SK-N-MC (cell line): ENCODE measurements at regions not wholly inside any gene's neighbourhood (a gene's known extent, or its start where the extent isn't known, plus 50 kb on each side); places are given as distances from the start of the nearest gene placed in this dataset.

Experiments used
- DNase-seq: peaks from one replicate; pipeline ENCODE4 v3.0.0-alpha.2; 2011; ENCODE audit warnings: low read depth, low spot score
- H3K27ac ChIP-seq: fragments of 200-600 bp; sonication (generic); 2 replicates; pipeline ENCODE4 v1.5.1; 2016; ENCODE audit warnings: mixed run types
- H3K36me3 ChIP-seq: fragments of 200-600 bp; sonication (generic); 2 replicates; pipeline ENCODE4 v1.6.1; 2017; ENCODE audit warnings: antibody characterized with exemption, low read length, mixed read lengths; ENCODE audit not compliant: insufficient read depth
- H3K4me3 ChIP-seq: fragments of 200-600 bp; sonication (generic); 2 replicates; pipeline ENCODE4 v1.5.1; 2016
- H3K9ac ChIP-seq: fragments of 200-600 bp; sonication (generic); 2 replicates; pipeline ENCODE4 v1.8.0; 2017; ENCODE audit warnings: mixed run types, mixed read lengths; ENCODE audit not compliant: insufficient read length
- H3K9me3 ChIP-seq: fragments of 200-600 bp; sonication (generic); 2 replicates; pipeline ENCODE4 v1.6.1; 2017; ENCODE audit warnings: low read depth, mild to moderate bottlenecking, antibody characterized with exemption, low read length, moderate library complexity, mixed read lengths
- EZH2 ChIP-seq: fragments of 200-600 bp; sonication (generic); IDR thresholded peaks from one replicate; pipeline ENCODE4 v1.6.1; 2017; ENCODE audit warnings: antibody characterized with exemption
- FOXP2 ChIP-seq: optimal IDR thresholded peaks from 2 replicates; pipeline ENCODE3; 2011; ENCODE audit warnings: mild to moderate bottlenecking, moderate library complexity; ENCODE audit not compliant: insufficient read depth; ENCODE audit errors: extremely low read length, control extremely low read depth
- POLR2AphosphoS5 ChIP-seq: IDR thresholded peaks from 2 replicates; pipeline ENCODE4 v1.6.1; 2012; ENCODE audit warnings: mild to moderate bottlenecking, low read depth, low read length, borderline replicate concordance

- no peak for TF ChIP-seq EZH2
- TF ChIP-seq FOXP2 = no peak
- no peak for TF ChIP-seq POLR2AphosphoS5
- Histone ChIP-seq H3K9me3 (no peaks in the 10 kb centered on the region), H3K27ac (no peak overlapping the region), H3K9ac (no peak overlapping the region), H3K36me3 (no peaks in the 10 kb centered on the region), H3K4me3 (no peak overlapping the region)
- DNase-seq = no peak
These were observed 231.2 kb downstream of the PPP1R2C start for GRCh38 chrX:42546800-42547199.

GRCh38 chrX:42544883-42545282, 233.1 kb downstream of the PPP1R2C start:
- Histone ChIP-seq H3K27ac (no peak overlapping the region), H3K9ac (no peak overlapping the region), H3K4me3 (no peak overlapping the region), H3K9me3 (no peaks in the 10 kb centered on the region), H3K36me3 (no peaks in the 10 kb centered on the region)
- no peak for DNase-seq
- TF ChIP-seq POLR2AphosphoS5 (no peak), FOXP2 (no peak), EZH2 (no peak)

DNA sequence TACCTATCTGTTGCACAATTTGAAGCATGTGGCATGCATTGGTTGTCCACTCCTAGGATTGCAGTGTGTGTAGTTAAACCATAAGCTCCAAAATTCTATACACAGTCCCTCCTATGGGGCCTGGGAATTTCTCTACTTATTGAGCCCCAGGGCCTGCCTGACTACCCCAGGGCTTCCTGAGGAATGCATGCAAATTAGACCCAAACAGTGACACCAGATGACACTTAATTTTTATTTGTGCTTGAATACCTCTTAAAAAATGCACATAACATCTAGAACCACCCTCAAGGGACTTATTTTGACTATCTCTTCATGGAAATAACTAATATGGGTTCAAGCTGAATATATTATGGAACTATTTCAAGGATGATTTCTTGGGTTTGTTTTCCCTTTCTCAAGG, 236.4 kb downstream of the PPP1R2C start:
- Histone ChIP-seq H3K9ac (no peak overlapping the region), H3K4me3 (no peak overlapping the region), H3K27ac (no peak overlapping the region), H3K36me3 (no peaks in the 10 kb centered on the region), H3K9me3 (no peaks in the 10 kb centered on the region)
- peak; percentile 34 for DNase-seq
- no peak for TF ChIP-seq EZH2
- TF ChIP-seq FOXP2 = no peak
- TF ChIP-seq POLR2AphosphoS5 = no peak; the same call in 1 of the 2 replicates

DNA sequence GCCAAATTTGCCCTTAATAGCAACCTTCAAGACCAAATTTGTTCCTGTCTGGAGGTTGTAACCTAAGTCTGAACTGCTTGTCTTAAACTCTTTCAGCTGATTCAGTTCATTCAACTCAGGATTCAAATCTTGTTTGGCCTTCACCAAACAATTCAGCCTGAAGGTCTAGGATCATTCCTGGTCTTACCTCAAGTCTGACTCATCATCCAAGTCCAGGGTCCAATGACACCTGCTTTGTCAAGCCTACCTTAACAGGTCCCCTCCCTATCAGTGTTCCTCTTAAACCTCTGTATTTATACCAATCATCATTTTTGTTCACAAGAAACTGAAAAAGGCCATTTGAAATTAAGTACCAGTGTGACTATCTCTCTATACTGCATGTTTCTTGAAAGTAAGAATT, 237.8 kb downstream of the PPP1R2C start:
- H3K27ac ChIP-seq = no peak overlapping the region
- H3K36me3 ChIP-seq = no peaks in the 10 kb centered on the region
- no peak for DNase-seq
- no peak overlapping the region for H3K9ac ChIP-seq
- no peaks in the 10 kb centered on the region for H3K9me3 ChIP-seq
- no peak overlapping the region for H3K4me3 ChIP-seq
- TF ChIP-seq POLR2AphosphoS5 = no peak
- no peak for TF ChIP-seq EZH2
- TF ChIP-seq FOXP2 = no peak

DNA sequence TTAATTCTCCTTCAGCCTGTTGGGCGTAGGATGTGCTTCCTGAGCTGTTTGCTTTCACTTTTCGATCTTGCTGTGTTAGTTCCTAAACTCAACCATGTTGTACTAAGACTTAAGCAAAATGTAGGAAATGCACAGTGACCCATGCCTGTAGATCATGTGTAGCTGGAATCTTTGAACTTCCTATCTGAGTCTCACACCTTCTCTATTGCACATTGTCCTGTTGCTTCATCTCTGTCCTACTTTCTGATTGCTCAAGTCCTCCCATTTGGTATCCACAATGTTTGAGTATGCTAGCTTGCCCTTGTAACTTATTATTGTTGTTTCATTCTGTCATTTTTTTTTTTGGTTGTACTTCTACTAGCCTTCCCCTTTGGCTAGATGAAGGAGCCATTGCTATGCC, 239.6 kb downstream of the PPP1R2C start:
- Histone ChIP-seq H3K36me3 (no peaks in the 10 kb centered on the region), H3K4me3 (no peak overlapping the region), H3K9me3 (no peaks in the 10 kb centered on the region), H3K9ac (no peak overlapping the region), H3K27ac (no peak overlapping the region)
- TF ChIP-seq POLR2AphosphoS5 = no peak
- TF ChIP-seq FOXP2 = no peak
- TF ChIP-seq EZH2 = no peak
- DNase-seq = no peak

DNA sequence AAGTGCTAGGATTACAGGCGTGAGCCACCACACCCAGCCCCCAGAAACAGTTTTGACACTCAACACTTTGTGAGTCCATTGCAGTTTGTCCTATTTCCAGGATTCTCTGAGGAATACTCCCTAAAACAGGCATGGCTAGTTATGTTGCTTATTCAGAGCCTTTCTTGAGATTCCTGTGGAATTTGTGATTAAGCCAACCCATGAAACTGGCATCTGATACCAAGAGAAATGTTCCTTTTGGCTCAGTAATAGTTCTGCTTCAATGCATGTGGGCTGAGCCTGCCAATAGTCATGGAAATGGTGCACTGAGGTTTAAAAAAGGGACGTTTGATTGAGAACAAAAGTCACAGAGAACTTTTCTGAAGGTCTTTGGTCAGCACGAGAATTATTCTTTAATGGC, 241.7 kb downstream of the PPP1R2C start:
- Histone ChIP-seq H3K9me3 (no peaks in the 10 kb centered on the region), H3K27ac (no peak overlapping the region)
- DNase-seq = no peak

DNA sequence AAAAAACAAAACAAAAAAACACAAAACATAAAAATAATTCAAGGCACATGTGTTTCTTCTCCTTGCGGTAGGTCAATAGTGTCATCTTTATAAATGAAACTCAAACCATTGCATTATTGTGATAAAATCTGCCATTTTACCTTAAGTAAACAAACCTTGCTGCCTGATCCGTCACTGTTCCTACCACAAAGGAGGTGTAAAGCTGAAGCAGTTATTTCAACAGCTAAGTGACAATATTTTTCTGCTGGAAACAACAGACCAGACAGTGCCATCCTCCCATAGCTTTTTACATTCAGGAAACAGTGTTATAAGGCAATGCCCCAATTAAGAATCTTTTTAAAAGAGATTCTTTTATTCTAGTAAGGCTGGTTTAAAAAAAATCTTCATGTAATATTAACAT, 242.7 kb downstream of the PPP1R2C start:
- TF ChIP-seq EZH2 (no peak), POLR2AphosphoS5 (no peak), FOXP2 (no peak)
- Histone ChIP-seq H3K9me3 (no peaks in the 10 kb centered on the region), H3K9ac (no peak overlapping the region), H3K27ac (no peak overlapping the region), H3K4me3 (no peak overlapping the region), H3K36me3 (no peaks in the 10 kb centered on the region)
- no peak for DNase-seq

More for the DNA sequence above, 241.7 kb downstream of the PPP1R2C start:
- H3K36me3 ChIP-seq = no peaks in the 10 kb centered on the region
- no peak overlapping the region for H3K4me3 ChIP-seq
- no peak for TF ChIP-seq POLR2AphosphoS5
- no peak for TF ChIP-seq FOXP2
- TF ChIP-seq EZH2 = no peak
- H3K9ac ChIP-seq = no peak overlapping the region

- no peak overlapping the region for H3K27ac ChIP-seq
- no peaks in the 10 kb centered on the region for H3K36me3 ChIP-seq
- no peaks in the 10 kb centered on the region for H3K9me3 ChIP-seq
- TF ChIP-seq POLR2AphosphoS5 = no peak
- TF ChIP-seq FOXP2 = no peak
- TF ChIP-seq EZH2 = no peak
- H3K9ac ChIP-seq = no peak overlapping the region
- DNase-seq = no peak
- no peak overlapping the region for H3K4me3 ChIP-seq
These were observed 244.2 kb downstream of the PPP1R2C start for GRCh38 chrX:42533761-42534160.

GRCh38 chrX:42531441-42531840, 246.5 kb downstream of the PPP1R2C start:
- no peak for DNase-seq
- Histone ChIP-seq H3K9me3 (no peaks in the 10 kb centered on the region), H3K36me3 (no peaks in the 10 kb centered on the region), H3K27ac (no peak overlapping the region), H3K9ac (no peak overlapping the region), H3K4me3 (no peak overlapping the region)
- TF ChIP-seq POLR2AphosphoS5 (no peak), FOXP2 (no peak), EZH2 (no peak)

DNA sequence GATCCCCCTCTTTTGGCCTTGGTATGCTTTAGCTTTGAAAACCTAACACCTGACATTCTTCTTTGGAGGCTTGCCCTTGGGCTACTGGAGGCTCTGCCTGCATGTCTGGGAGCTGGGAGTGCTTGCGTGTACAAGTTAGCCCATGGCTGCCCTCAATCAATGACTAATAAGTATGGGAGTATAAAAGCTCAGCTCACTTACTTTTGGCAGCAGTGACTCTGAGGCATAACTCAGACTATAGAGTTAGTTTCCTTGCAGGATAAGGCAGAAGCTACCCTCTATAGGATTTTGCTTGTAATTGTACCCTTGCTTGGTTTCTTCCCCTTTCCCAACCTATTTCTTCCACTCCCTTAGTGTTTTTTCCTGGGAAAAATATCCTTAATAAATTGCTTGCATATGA, 247.9 kb downstream of the PPP1R2C start:
- TF ChIP-seq EZH2 (no peak), POLR2AphosphoS5 (no peak), FOXP2 (no peak)
- no peak for DNase-seq
- H3K36me3 ChIP-seq = no peaks in the 10 kb centered on the region
- H3K4me3 ChIP-seq = no peak overlapping the region
- H3K27ac ChIP-seq = no peak overlapping the region
- H3K9ac ChIP-seq = no peak overlapping the region
- no peaks in the 10 kb centered on the region for H3K9me3 ChIP-seq
